HCT116 (cell line): ENCODE measurements at regions not wholly inside any gene's neighbourhood (a gene's known extent, or its start where the extent isn't known, plus 50 kb on each side); places are given as distances from the start of the nearest gene placed in this dataset.

ENCODE experiments used
- ATAC-seq: fragments of 200-7000 bp; cut with Tn5 transposase; 2 replicates; pipeline ENCODE4 v1.9.1; 2020; ENCODE audit warnings: mild to moderate bottlenecking, moderate library complexity
- BruUV-seq: library from RNA; stranded (reverse); fragments of 400-500 nt; replicated peaks from 2 replicates; lab custom pipeline; 2021; lab: Mats Ljungman, UMichigan
- CTCF ChIA-PET: fragments of 300-600 bp; sonication (Branson Sonifier 250); formaldehyde crosslinking; loops from one replicate; lab custom pipeline; 2021; ENCODE audit warnings: antibody characterized with exemption; lab: Charles Lee
- POLR2A ChIA-PET: fragments of 300-600, 350-600 bp; sonication (Branson Sonifier 250); formaldehyde crosslinking; loops from one replicate; lab custom pipeline; 2021; ENCODE audit warnings: antibody characterized with exemption; lab: Charles Lee
- RAD21 ChIA-PET, 2 experiments: fragments of 300-600 bp; sonication (Branson Sonifier 250); formaldehyde crosslinking; loops; one replicate each; lab custom pipeline; 2023; ENCODE audit warnings: low total read pairs in 2 of 2; ENCODE audit not compliant: uncharacterized antibody in 2 of 2, unreplicated experiment in 2 of 2, low non-redundant PET in 1 of 2; lab: Charles Lee
- DNase-seq: peaks from one replicate; pipeline ENCODE4 v3.0.0-alpha.2; 2010; ENCODE audit warnings: low read depth, low spot score
- H2AFZ ChIP-seq: fragments of 200-600 bp; shearing (Covaris generic), sonication (generic); 2 replicates; pipeline ENCODE4 v1.6.1; 2017; ENCODE audit warnings: low read depth, mixed run types, mixed read lengths, antibody characterized with exemption, low read length; ENCODE audit not compliant: poor library complexity, severe bottlenecking
- H3K27ac ChIP-seq: 2 replicates; pipeline ENCODE4 v1.5.1; 2012; ENCODE audit warnings: low read depth, low read length
- H3K27me3 ChIP-seq: fragments of 200-600 bp; sonication (generic); 2 replicates; pipeline ENCODE4 v1.6.1; 2016; ENCODE audit warnings: mixed run types, low read length, mixed read lengths; ENCODE audit not compliant: insufficient read depth
- H3K36me3 ChIP-seq, 2 experiments: fragments of 200-500 bp in 1 of 2; fragments of 200-600 bp in 1 of 2; sonication (Bioruptor generic) in 1 of 2; sonication (generic) in 1 of 2; 2 replicates each; pipeline versions ENCODE4 v1.5.1 to v1.6.1; 2014 to 2016; ENCODE audit warnings: low read length in 2 of 2, inconsistent platforms in 1 of 2, mixed read lengths in 1 of 2, mixed run types in 1 of 2; ENCODE audit not compliant: insufficient read depth in 2 of 2, control insufficient read depth in 1 of 2
- H3K4me1 ChIP-seq, 2 experiments: fragments of 200-600 bp in 1 of 2; sonication (generic) in 1 of 2; 2 replicates each; pipeline versions ENCODE4 v1.5.1 to v1.6.1; 2012 to 2017; ENCODE audit warnings: low read length in 2 of 2, inconsistent platforms in 1 of 2, mild to moderate bottlenecking in 1 of 2, mixed read lengths in 1 of 2, mixed run types in 1 of 2, moderate library complexity in 1 of 2; ENCODE audit not compliant: insufficient read depth in 2 of 2, control insufficient read depth in 1 of 2
- H3K4me2 ChIP-seq: fragments of 200-600 bp; sonication (generic); 2 replicates; pipeline ENCODE4 v1.6.1; 2017; ENCODE audit warnings: mixed run types, low read length, mixed read lengths
- H3K4me3 ChIP-seq, 2 experiments: fragments of 200-600 bp in 1 of 2; sonication (generic) in 1 of 2; replicated peaks in 1 of 2; 2 replicates each; pipeline ENCODE4 v1.5.1; 2011 to 2016; ENCODE audit warnings: low read length in 2 of 2, control low read depth in 1 of 2, low read depth in 1 of 2, mild to moderate bottlenecking in 1 of 2, mixed read lengths in 1 of 2, mixed run types in 1 of 2
- H3K79me2 ChIP-seq: fragments of 200-600 bp; sonication (generic); 2 replicates; pipeline ENCODE4 v1.6.1; 2017; ENCODE audit warnings: mild to moderate bottlenecking, mixed run types, low read length, moderate library complexity, mixed read lengths; ENCODE audit not compliant: insufficient read depth
- H3K9ac ChIP-seq: fragments of 200-600 bp; sonication (generic); 2 replicates; pipeline ENCODE4 v1.6.1; 2016; ENCODE audit warnings: low read length, mixed read lengths
- H3K9me2 ChIP-seq: fragments of 200-600 bp; sonication (generic), shearing (Covaris generic); 2 replicates; pipeline ENCODE4 v1.6.1; 2017; ENCODE audit warnings: mixed run types, mild to moderate bottlenecking, moderate library complexity; ENCODE audit not compliant: insufficient read depth
- H3K9me3 ChIP-seq, 2 experiments: fragments of 200-500 bp in 1 of 2; fragments of 200-600 bp in 1 of 2; sonication (Bioruptor generic) in 1 of 2; sonication (generic) in 1 of 2; 2 replicates each; pipeline ENCODE4 v1.6.1; 2014 to 2017; ENCODE audit warnings: low read length in 2 of 2, mixed read lengths in 2 of 2, inconsistent platforms in 1 of 2, low read depth in 1 of 2, mild to moderate bottlenecking in 1 of 2, mixed run types in 1 of 2, moderate library complexity in 1 of 2; ENCODE audit not compliant: control insufficient read depth in 1 of 2, insufficient read depth in 1 of 2
- H4K20me1 ChIP-seq: fragments of 200-600 bp; sonication (generic), shearing (Covaris generic); 2 replicates; pipeline ENCODE4 v1.6.1; 2017; ENCODE audit warnings: mixed run types, mild to moderate bottlenecking, moderate library complexity; ENCODE audit not compliant: insufficient read depth
- EGR1 ChIP-seq: IDR thresholded peaks from 2 replicates; pipeline ENCODE4 v1.6.1; 2012; ENCODE audit warnings: low read depth
- EZH2 ChIP-seq: fragments of 200-600 bp; sonication (generic); IDR thresholded peaks from 2 replicates; pipeline ENCODE4 v1.6.1; 2017; ENCODE audit warnings: antibody characterized with exemption, mixed run types
- JUND ChIP-seq: IDR thresholded peaks from 2 replicates; pipeline ENCODE4 v1.6.1; 2012
- RAD21 ChIP-seq: IDR thresholded peaks from 2 replicates; pipeline ENCODE4 v1.6.1; 2012; ENCODE audit warnings: low read depth, mild to moderate bottlenecking
- ZFX ChIP-seq: fragments of 450-650 bp; IDR thresholded peaks from 2 replicates; pipeline ENCODE4 v1.6.1; 2017
- intact Hi-C: fragments of 100-400 bp; cut with micrococcal nuclease; formaldehyde crosslinking; loops from 2 replicates; pipeline ENCODE4 v1.10.0; 2022

GRCh38 chr3:194854206-194854605 is 168.5 kb downstream of the FAM43A start:
- ATAC-seq (no peak), DNase-seq (no peak)
- no peaks in the 10 kb centered on the region for H3K27me3 ChIP-seq
- no peak overlapping the region for H3K4me3 ChIP-seq
- H2AFZ ChIP-seq: no peak overlapping the region
- no peak overlapping the region for H3K9ac ChIP-seq
- no peaks in the 10 kb centered on the region for H3K9me2 ChIP-seq
- H3K4me1 ChIP-seq: peaks cover 3 to 6% of the 10 kb centered on the region in 2 experiments; a peak in 2 of 4 replicates
- no peak overlapping the region for H3K27ac ChIP-seq
- H3K79me2 ChIP-seq: no peaks in the 10 kb centered on the region
- TF ChIP-seq ZFX (no peak), EGR1 (no peak), EZH2 (no peak)
- H3K9me3 ChIP-seq: no peaks in the 10 kb centered on the region
- ChIA-PET CTCF (no interaction called here), POLR2A (no interaction called here), RAD21 (no interaction called here)
- no peaks in the 10 kb centered on the region for H4K20me1 ChIP-seq
- no TSS peak for BruUV-seq
- H3K4me2 ChIP-seq: no peak overlapping the region
- no peaks in the 10 kb centered on the region for H3K36me3 ChIP-seq
- intact Hi-C loops: no loop called here

GRCh38 chr3:194854659-194855390 is 169.1 kb downstream of the FAM43A start:
- Histone ChIP-seq H3K9me3 (no peaks in the 10 kb centered on the region), H3K4me1 (peaks cover 3 to 6% of the 10 kb centered on the region in 2 experiments; a peak in 2 of 4 replicates), H3K4me3 (no peak overlapping the region), H3K27ac (no peak overlapping the region), H3K36me3 (no peaks in the 10 kb centered on the region), H4K20me1 (no peaks in the 10 kb centered on the region), H3K27me3 (no peaks in the 10 kb centered on the region), H3K9me2 (no peaks in the 10 kb centered on the region), H2AFZ (no peak overlapping the region), H3K4me2 (no peak overlapping the region), H3K9ac (no peak overlapping the region), H3K79me2 (no peaks in the 10 kb centered on the region)
- no peak for TF ChIP-seq EZH2
- TF ChIP-seq JUND: no peak
- no peak for TF ChIP-seq RAD21
- ChIA-PET RAD21 (no interaction called here), POLR2A (no interaction called here), CTCF (no interaction called here)
- ATAC-seq (no peak), DNase-seq (no peak)
- intact Hi-C loops: no loop called here
- no TSS peak for BruUV-seq
